H9 (cell line): ENCODE measurements at regions not wholly inside any gene's neighbourhood (a gene's known extent, or its start where the extent isn't known, plus 50 kb on each side); places are given as distances from the start of the nearest gene placed in this dataset.

Experiments
- DNase-seq: peaks from one replicate; pipeline ENCODE4 v3.0.0-alpha.2; 2017
- H2AFZ ChIP-seq: one replicate; pipeline ENCODE4 v1.6.1; 2013; ENCODE audit warnings: mild to moderate bottlenecking, low read length, control low read depth, moderate library complexity
- H2AK5ac ChIP-seq: 2 replicates; pipeline ENCODE4 v1.6.1; 2013; ENCODE audit warnings: low read length, control low read depth, mixed read lengths; ENCODE audit not compliant: insufficient read length
- H2BK120ac ChIP-seq: one replicate; pipeline ENCODE4 v1.6.1; 2013; ENCODE audit warnings: low read depth, mild to moderate bottlenecking, low read length, control low read depth, inconsistent platforms; ENCODE audit not compliant: poor library complexity, severe bottlenecking
- H2BK12ac ChIP-seq: 2 replicates; pipeline ENCODE4 v1.6.1; 2013; ENCODE audit warnings: low read length, control low read depth, mixed read lengths, low read depth; ENCODE audit not compliant: insufficient read length
- H2BK15ac ChIP-seq: 2 replicates; pipeline ENCODE4 v1.6.1; 2013; ENCODE audit warnings: low read depth, low read length, control low read depth
- H2BK20ac ChIP-seq: one replicate; pipeline ENCODE4 v1.6.1; 2013; ENCODE audit warnings: low read depth, mild to moderate bottlenecking, low read length, control low read depth, inconsistent platforms; ENCODE audit not compliant: poor library complexity, severe bottlenecking
- H2BK5ac ChIP-seq: 2 replicates; pipeline ENCODE4 v1.6.1; 2013; ENCODE audit warnings: low read length, control low read depth, mixed read lengths; ENCODE audit not compliant: insufficient read length
- H3K14ac ChIP-seq: 2 replicates; pipeline ENCODE4 v1.6.1; 2013; ENCODE audit warnings: low read length, control low read depth; ENCODE audit not compliant: insufficient read depth
- H3K18ac ChIP-seq: 2 replicates; pipeline ENCODE4 v1.6.1; 2013; ENCODE audit warnings: low read depth, mild to moderate bottlenecking, mixed read lengths, low read length, control low read depth; ENCODE audit not compliant: insufficient read length
- H3K23ac ChIP-seq: 2 replicates; pipeline ENCODE4 v1.6.1; 2013; ENCODE audit warnings: low read length, control low read depth, mixed read lengths, low read depth; ENCODE audit not compliant: insufficient read length
- H3K23me2 ChIP-seq: 2 replicates; pipeline ENCODE4 v1.6.1; 2013; ENCODE audit warnings: low read depth, mild to moderate bottlenecking, mixed read lengths, low read length, control low read depth; ENCODE audit not compliant: insufficient read length, poor library complexity, severe bottlenecking
- H3K27ac ChIP-seq: 2 replicates; pipeline ENCODE4 v1.5.1; 2013; ENCODE audit warnings: low read length, control low read depth, mixed read lengths, low read depth; ENCODE audit not compliant: insufficient read length
- H3K27me3 ChIP-seq: 2 replicates; pipeline ENCODE4 v1.6.1; 2013; ENCODE audit warnings: low read length, control low read depth, inconsistent platforms; ENCODE audit not compliant: insufficient read depth
- H3K4ac ChIP-seq: 2 replicates; pipeline ENCODE4 v1.6.1; 2013; ENCODE audit warnings: low read depth, mild to moderate bottlenecking, control low read depth, inconsistent platforms, low read length, moderate library complexity
- H3K4me1 ChIP-seq: 2 replicates; pipeline ENCODE4 v1.6.1; 2013; ENCODE audit warnings: low read length, control low read depth, inconsistent platforms; ENCODE audit not compliant: insufficient read depth
- H3K4me2 ChIP-seq: 2 replicates; pipeline ENCODE4 v1.6.1; 2013; ENCODE audit warnings: low read length, control low read depth, mixed read lengths; ENCODE audit not compliant: insufficient read length, insufficient read depth
- H3K56ac ChIP-seq: 2 replicates; pipeline ENCODE4 v1.6.1; 2013; ENCODE audit warnings: low read depth, mild to moderate bottlenecking, mixed read lengths, low read length, control low read depth; ENCODE audit not compliant: insufficient read length
- H3K79me1 ChIP-seq: 2 replicates; pipeline ENCODE4 v1.6.1; 2013; ENCODE audit warnings: low read depth, mild to moderate bottlenecking, moderate library complexity, low read length, control low read depth, inconsistent platforms; ENCODE audit not compliant: insufficient read depth, poor library complexity, severe bottlenecking
- H3K79me2 ChIP-seq: 2 replicates; pipeline ENCODE4 v1.6.1; 2013; ENCODE audit warnings: low read length, control low read depth, inconsistent platforms; ENCODE audit not compliant: insufficient read depth
- H3K9ac ChIP-seq: 2 replicates; pipeline ENCODE4 v1.6.1; 2013; ENCODE audit warnings: low read length, control low read depth, mixed read lengths; ENCODE audit not compliant: insufficient read length; ENCODE audit errors: extremely low read depth
- H3K9me3 ChIP-seq: one replicate; pipeline ENCODE4 v1.6.1; 2013; ENCODE audit warnings: low read depth, low read length, inconsistent platforms; ENCODE audit not compliant: control insufficient read depth
- H3T11ph ChIP-seq: one replicate; pipeline ENCODE4 v1.6.1; 2013; ENCODE audit warnings: mild to moderate bottlenecking, low read length, control low read depth, inconsistent platforms
- H4K20me1 ChIP-seq: one replicate; pipeline ENCODE4 v1.6.1; 2013; ENCODE audit not compliant: control insufficient read depth, insufficient read length, insufficient read depth
- H4K5ac ChIP-seq: 2 replicates; pipeline ENCODE4 v1.6.1; 2013; ENCODE audit warnings: low read depth, mild to moderate bottlenecking, mixed read lengths, low read length, control low read depth; ENCODE audit not compliant: insufficient read length
- H4K8ac ChIP-seq: replicated peaks from 2 replicates; pipeline ENCODE4 v1.6.1; 2013; ENCODE audit warnings: low read length, control low read depth, mixed read lengths, low read depth; ENCODE audit not compliant: insufficient read length
- H4K91ac ChIP-seq: 2 replicates; pipeline ENCODE4 v1.6.1; 2013; ENCODE audit warnings: low read depth, mild to moderate bottlenecking, moderate library complexity, mixed read lengths, low read length, control low read depth; ENCODE audit not compliant: insufficient read length
- H3K27ac Mint-ChIP-seq, 3 experiments: 2 replicates in 2 of 3; 3 replicates in 1 of 3; pipeline ENCODE4 v1.8.0; 2020 to 2021; ENCODE audit warnings: mixed read lengths in 3 of 3, mild to moderate bottlenecking in 1 of 3, moderate library complexity in 1 of 3
- H3K27me3 Mint-ChIP-seq: 2 replicates; pipeline ENCODE4 v1.8.0; 2021; ENCODE audit warnings: low read depth, mild to moderate bottlenecking, moderate library complexity, mixed read lengths
- H3K36me3 Mint-ChIP-seq, 3 experiments: 2 replicates in 2 of 3; 3 replicates in 1 of 3; pipeline ENCODE4 v1.8.0; 2020 to 2021; ENCODE audit warnings: low read depth in 3 of 3, mixed read lengths in 3 of 3; ENCODE audit not compliant: insufficient read depth in 1 of 3
- H3K4me1 Mint-ChIP-seq, 2 experiments: 2 replicates each; pipeline ENCODE4 v1.8.0; 2020; ENCODE audit warnings: mixed read lengths in 2 of 2
- H3K4me3 Mint-ChIP-seq, 2 experiments: 2 replicates in 1 of 2; 3 replicates in 1 of 2; pipeline ENCODE4 v1.8.0; 2020 to 2021; ENCODE audit warnings: mild to moderate bottlenecking in 2 of 2, mixed read lengths in 2 of 2, moderate library complexity in 1 of 2
- H3K9me3 Mint-ChIP-seq, 2 experiments: 2 replicates in 1 of 2; 3 replicates in 1 of 2; pipeline ENCODE4 v1.8.0; 2020; ENCODE audit warnings: mild to moderate bottlenecking in 2 of 2, mixed read lengths in 2 of 2, moderate library complexity in 1 of 2
- CTCF ChIP-seq: fragments of 200-600 bp; sonication (generic); conservative IDR thresholded peaks from 3 replicates; pipeline ENCODE4 v1.8.0; 2021; ENCODE audit warnings: antibody characterized with exemption, mild to moderate bottlenecking
- WGBS: extraction: QIAGEN DNeasy Blood & Tissue Kit; methylation state at CpG from one replicate; pipeline ENCODE4 v1.1.7; 2013; ENCODE audit warnings: missing lambda C conversion rate, low lambda C conversion rate, mixed read lengths; ENCODE audit not compliant: insufficient read length; ENCODE audit errors: extremely low coverage; 5-methylcytosine and 5-hydroxymethylcytosine counted together

DNA sequence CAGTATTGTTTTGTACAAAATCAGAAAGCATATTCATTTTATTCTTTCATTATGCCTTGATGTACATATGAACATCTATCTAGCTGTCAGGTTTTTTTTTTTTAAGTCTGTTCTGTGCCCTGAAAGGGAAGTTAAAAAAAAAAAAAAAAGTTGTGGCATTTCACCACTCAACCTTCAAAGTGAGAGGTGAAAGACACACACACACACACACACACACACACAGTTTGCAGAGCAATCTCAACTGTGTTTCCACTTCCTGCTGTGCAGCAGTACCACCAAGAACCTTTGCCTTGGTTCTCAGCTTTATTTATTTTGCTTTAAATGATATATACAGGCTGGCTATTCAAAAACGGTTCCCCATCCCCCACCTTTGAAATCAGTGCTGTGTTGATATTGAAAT, 955.6 kb downstream of the GATA3 start:
- no peaks in the 10 kb centered on the region for H3K23me2 ChIP-seq
- H3K79me1 ChIP-seq, result no peaks in the 10 kb centered on the region
- H3K27ac Mint-ChIP-seq, result no peak overlapping the region
- no peak overlapping the region for H2AK5ac ChIP-seq
- no peak overlapping the region for H3T11ph ChIP-seq
- no peak overlapping the region for H3K4ac ChIP-seq
- H3K4me3 Mint-ChIP-seq, result no peak overlapping the region
- no peak overlapping the region for H3K27ac ChIP-seq
- no peak for TF ChIP-seq CTCF
- H3K27me3 ChIP-seq, result no peaks in the 10 kb centered on the region
- no peaks in the 10 kb centered on the region for H3K9me3 ChIP-seq
- peaks cover 4% of the 10 kb centered on the region for H3K27me3 Mint-ChIP-seq
- no peak overlapping the region for H3K23ac ChIP-seq
- H4K8ac ChIP-seq, result no peak overlapping the region
- H3K14ac ChIP-seq, result no peak overlapping the region
- no peak overlapping the region for H2BK5ac ChIP-seq
- H2BK20ac ChIP-seq, result no peak overlapping the region
- H2AFZ ChIP-seq, result no peak overlapping the region
- no peak overlapping the region for H4K91ac ChIP-seq
- H3K4me1 Mint-ChIP-seq, result peaks cover 3 to 4% of the 10 kb centered on the region in 2 experiments; a peak in 1 of 4 replicates
- no peaks in the 10 kb centered on the region; the same call in 1 of the 2 replicates for H3K4me1 ChIP-seq
- no peak overlapping the region for H2BK12ac ChIP-seq
- no peak overlapping the region for H2BK15ac ChIP-seq
- H3K4me2 ChIP-seq, result no peak overlapping the region
- no CpG with 5 or more reads among the region's 1 CpG for WGBS
- no peak overlapping the region for H2BK120ac ChIP-seq
- no peak overlapping the region for H3K18ac ChIP-seq
- H3K9ac ChIP-seq, result no peak overlapping the region
- H4K5ac ChIP-seq, result no peak overlapping the region
- H3K56ac ChIP-seq, result no peak overlapping the region
- H4K20me1 ChIP-seq, result no peaks in the 10 kb centered on the region
- DNase-seq, result no peak
- H3K36me3 Mint-ChIP-seq, result no peaks in the 10 kb centered on the region; a peak in 1 of 7 replicates
- no peaks in the 10 kb centered on the region for H3K9me3 Mint-ChIP-seq
- no peaks in the 10 kb centered on the region for H3K79me2 ChIP-seq
